ENCODE measurements at regions not wholly inside any gene's neighbourhood (a gene's known extent, or its start where the extent isn't known, plus 50 kb on each side); places are given as distances from the start of the nearest gene placed in this dataset.

- Histone ChIP-seq H3K56ac (replicated peaks; ENCODE audit: insufficient read length, low read depth, low read length) (no peak overlapping the region), H3K4me3 (ENCODE audit: extremely low read depth in 1 of 4, insufficient read depth in 2 of 4, low read depth in 3 of 4, low read length in 4 of 4) (no peak overlapping the region)
- TF ChIP-seq CHD1 (IDR thresholded peaks at IDR 0.05; ENCODE audit: low read depth, low read length) (no peak), SIX5 (IDR thresholded peaks at IDR 0.05; ENCODE audit: low read depth, low read length) (no peak), USF2 (IDR thresholded peaks at IDR 0.05; ENCODE audit: low read length) (no peak), GTF2F1 (IDR thresholded peaks at IDR 0.05; ENCODE audit: borderline replicate concordance, low read depth, low read length) (no peak), EGR1 (IDR thresholded peaks at IDR 0.05; ENCODE audit: borderline replicate concordance, low read depth, low read length) (no peak), BRCA1 (IDR thresholded peaks at IDR 0.05; ENCODE audit: low read depth, low read length) (no peak), POLR2AphosphoS5 (IDR thresholded peaks at IDR 0.05; ENCODE audit: low read depth, low read length) (no peak), TAF1 (IDR thresholded peaks at IDR 0.05; ENCODE audit: low read depth, low read length) (no peak), EZH2 (IDR thresholded peaks at IDR 0.05; ENCODE audit: low read depth, low read length, severe bottlenecking) (no peak), CEBPB (IDR thresholded peaks at IDR 0.05; ENCODE audit: low read depth, low read length) (no peak), BCL11A (IDR thresholded peaks at IDR 0.05; ENCODE audit: low read depth in 2 of 2, low read length in 2 of 2) (no peak), RFX5 (IDR thresholded peaks at IDR 0.05; ENCODE audit: borderline replicate concordance, low read depth, low read length) (no peak), SP1 (IDR thresholded peaks at IDR 0.05; ENCODE audit: low read depth, low read length) (no peak)
Observed at GRCh38 chr9:26748449-26749058, 144.0 kb downstream of the CAAP1 start.

More at GRCh38 chr9:26748449-26749058, 144.0 kb downstream of the CAAP1 start:
- Histone ChIP-seq H3K23ac (ENCODE audit: insufficient read length) (no peak overlapping the region), H2AK5ac (ENCODE audit: low read depth, low read length) (peak overlapping the region; percentile 7; the same call in 1 of the 2 replicates), H4K5ac (ENCODE audit: insufficient read length, low read depth, low read length) (no peak overlapping the region), H2BK20ac (ENCODE audit: low read length) (peak overlapping the region; percentile 54; the same call in 1 of the 2 replicates), H3K14ac (ENCODE audit: insufficient read length) (no peak overlapping the region), H3K79me1 (ENCODE audit: low read depth, low read length) (no peaks in the 10 kb centered on the region), H2BK15ac (ENCODE audit: low read length) (no peak overlapping the region), H3K36me3 (ENCODE audit: control insufficient read depth in 2 of 4, insufficient read depth in 4 of 4, low read length in 3 of 4) (no peaks in the 10 kb centered on the region), H2AFZ (ENCODE audit: low read length) (peak overlapping the region; percentile 46; the same call in 1 of the 2 replicates), H2BK12ac (ENCODE audit: low read depth, low read length) (peak overlapping the region; percentile 0; the same call in 1 of the 2 replicates), H3K4me2 (ENCODE audit: insufficient read depth in 1 of 2, low read depth in 2 of 2, low read length in 2 of 2) (no peak overlapping the region), H3K27ac (ENCODE audit: low read depth, low read length) (no peak overlapping the region), H3K9ac (replicated peaks in 1 of 4; ENCODE audit: extremely low read depth in 1 of 4, low read depth in 3 of 4, low read length in 3 of 4) (no peak overlapping the region), H3K4ac (replicated peaks; ENCODE audit: insufficient read length, low read depth, low read length) (no peak overlapping the region), H3K27me3 (replicated peaks in 1 of 4; ENCODE audit: control insufficient read depth in 3 of 4, extremely low read depth in 1 of 4, insufficient read depth in 3 of 4, low read length in 3 of 4) (no peaks in the 10 kb centered on the region), H4K91ac (replicated peaks; ENCODE audit: insufficient read length, low read length) (no peak overlapping the region), H3K23me2 (ENCODE audit: low read depth, low read length) (no peaks in the 10 kb centered on the region), H3K4me1 (replicated peaks in 1 of 4; ENCODE audit: control insufficient read depth in 3 of 4, insufficient read depth in 4 of 4, low read length in 3 of 4) (peaks cover 0 to 6% (median 0%) of the 10 kb centered on the region in 4 experiments; a peak in 4 of 7 replicates), H3K79me2 (ENCODE audit: control insufficient read depth in 1 of 2, insufficient read depth in 2 of 2, low read length in 2 of 2) (no peaks in the 10 kb centered on the region), H2BK120ac (replicated peaks; ENCODE audit: low read depth, low read length) (peak overlapping the region; percentile 59), H2BK5ac (ENCODE audit: low read depth, low read length) (peak overlapping the region; percentile 68; the same call in 1 of the 2 replicates), H4K20me1 (replicated peaks in 1 of 2; ENCODE audit: control insufficient read depth in 1 of 2, insufficient read depth in 2 of 2, low read length in 2 of 2) (no peaks in the 10 kb centered on the region), H4K8ac (ENCODE audit: extremely low read depth, insufficient read depth, low read length) (no peak overlapping the region), H3K18ac (ENCODE audit: extremely low read depth, low read length) (peak overlapping the region; percentile 19; the same call in 1 of the 2 replicates), H3K9me3 (ENCODE audit: insufficient read depth in 2 of 2, low read depth in 1 of 2, low read length in 1 of 2) (no peaks in the 10 kb centered on the region; a peak in 1 of 4 replicates)
- ChIA-PET CTCF (ENCODE audit: partially characterized antibody) (interaction anchor here (1.2 to 2.2 kb wide), 2 partner anchors 9 to 68 kb away, joined by 3 to 8 read pairs; no protein-coding TSS in a partner anchor), POLR2A (ENCODE audit: partially characterized antibody) (interaction anchor here (1.6 kb wide), 1 partner anchor 10 kb away, joined by 6 read pairs; no protein-coding TSS in a partner anchor)
- FAIRE-seq (no peak), DNase-seq (ENCODE audit: low read depth in 1 of 2, low spot score in 2 of 2) (no peak)
- 92% methylated on average over 4 of the region's 4 CpGs; no CpG with 5 or more reads in 1 of the 2 experiments for WGBS, 2 experiments (ENCODE audit: extremely low coverage in 1 of 2, insufficient coverage in 1 of 2, insufficient read length in 1 of 2, insufficient replicate concordance in 2 of 2, low coverage in 1 of 2, low lambda C conversion rate in 2 of 2, missing lambda C conversion rate in 1 of 2)
